Sigmoid colon (tissue), 6 donors: ENCODE measurements at regions not wholly inside any gene's neighbourhood (a gene's known extent, or its start where the extent isn't known, plus 50 kb on each side); places are given as distances from the start of the nearest gene placed in this dataset.
A peak's percentile ranks its signal among the peaks of the same experiment; 100 is the strongest.

ENCODE experiments used
- DNase-seq: peaks from one replicate; pipeline ENCODE4 v3.0.0-alpha.2; 2019
- H3K27ac ChIP-seq, 4 donors: fragments of 200-600 bp; sonication (generic); one replicate each; pipeline ENCODE4 v1.5.1; 2016 to 2019; ENCODE audit warnings: mild to moderate bottlenecking in 1 of 4
- H3K27me3 ChIP-seq, 3 donors: fragments of 200-600 bp; sonication (generic); one replicate each; pipeline ENCODE4 v1.5.1; 2019; ENCODE audit warnings: mild to moderate bottlenecking in 1 of 3
- H3K36me3 ChIP-seq, 4 donors: fragments of 200-600 bp; sonication (generic); one replicate each; pipeline ENCODE4 v1.5.1; 2016 to 2019
- H3K4me1 ChIP-seq, 4 donors: fragments of 200-600 bp; sonication (generic); one replicate each; pipeline ENCODE4 v1.5.1; 2017 to 2019
- H3K4me3 ChIP-seq, 4 donors: fragments of 200-600 bp; sonication (generic); one replicate each; pipeline ENCODE4 v1.5.1; 2017 to 2019; ENCODE audit warnings: mild to moderate bottlenecking in 2 of 4, moderate library complexity in 1 of 4
- H3K9me3 ChIP-seq, 4 donors: fragments of 200-600 bp in 3 of 4; sonication (generic) in 3 of 4; one replicate each; pipeline versions ENCODE4 v1.5.1 to v1.6.1; 2013 to 2019
- EP300 ChIP-seq, 4 donors: sonication (generic); formaldehyde crosslinking; IDR thresholded peaks; one replicate each; pipeline ENCODE4 v1.6.1; 2017; ENCODE audit warnings: antibody characterized with exemption in 4 of 4
- POLR2A ChIP-seq, 2 donors: fragments of 450-650 bp; IDR thresholded peaks; one replicate each; pipeline ENCODE4 v1.6.1; 2016; ENCODE audit warnings: antibody characterized with exemption in 2 of 2, mild to moderate bottlenecking in 2 of 2, moderate library complexity in 2 of 2
- POLR2AphosphoS5 ChIP-seq, 4 donors: sonication (generic); formaldehyde crosslinking; IDR thresholded peaks; one replicate each; pipeline ENCODE4 v1.6.1; 2017; ENCODE audit warnings: antibody characterized with exemption in 4 of 4
- WGBS, 2 donors: extraction: QIAGEN DNeasy Blood & Tissue Kit; methylation state at CpG; one replicate each; pipeline ENCODE4 v1.1.7; 2013; 5-methylcytosine and 5-hydroxymethylcytosine counted together
- intact Hi-C: fragments of 100-400 bp; cut with DNase I; formaldehyde crosslinking; loops from one replicate; pipeline ENCODE4 v1.15.1; 2023
- TF ChIP-seq, protein P1 (sequence below), 4 experiments: fragments of 450-650 bp in 3 of 4; fragments of 200-600 bp in 1 of 4; IDR thresholded peaks; one replicate each; pipeline ENCODE4 v1.5.1; 2016 to 2019; ENCODE audit warnings: antibody characterized with exemption in 4 of 4, mild to moderate bottlenecking in 3 of 4, moderate library complexity in 2 of 4
- donor health status: healthy with polysubstance abuse.
- donor health status: healthy.

DNA sequence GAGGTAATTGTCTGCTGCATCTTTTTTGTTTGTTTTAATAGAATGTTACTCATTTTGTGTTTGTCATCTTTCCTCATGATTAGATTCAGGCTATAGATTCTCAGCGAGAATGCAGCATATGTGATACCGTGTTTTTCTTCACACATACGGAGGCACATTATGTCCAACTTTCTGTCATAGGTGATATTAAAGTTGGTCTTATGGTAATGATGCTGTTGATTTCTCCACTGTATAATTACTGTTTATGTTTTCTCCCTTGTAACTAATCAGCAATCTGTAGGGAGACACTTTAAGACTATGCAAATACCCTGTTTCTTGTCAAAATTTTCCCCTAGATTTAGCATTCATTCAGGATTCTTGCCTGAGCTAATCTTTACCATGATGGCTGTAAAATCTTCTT, 87.6 kb downstream of the CLDN1 start:
- Histone ChIP-seq H3K9me3 (no peaks in the 10 kb centered on the region), H3K27ac (no peak overlapping the region), H3K36me3 (no peaks in the 10 kb centered on the region), H3K27me3 (no peaks in the 10 kb centered on the region), H3K4me1 (no peaks in the 10 kb centered on the region), H3K4me3 (no peak overlapping the region)
- 96 to 97% methylated on average over 3 of the region's 3 CpGs for WGBS, 2 donors
- no peak for TF ChIP-seq EP300 (IDR thresholded peaks at IDR 0.05)
- TF ChIP-seq, protein P1, sequence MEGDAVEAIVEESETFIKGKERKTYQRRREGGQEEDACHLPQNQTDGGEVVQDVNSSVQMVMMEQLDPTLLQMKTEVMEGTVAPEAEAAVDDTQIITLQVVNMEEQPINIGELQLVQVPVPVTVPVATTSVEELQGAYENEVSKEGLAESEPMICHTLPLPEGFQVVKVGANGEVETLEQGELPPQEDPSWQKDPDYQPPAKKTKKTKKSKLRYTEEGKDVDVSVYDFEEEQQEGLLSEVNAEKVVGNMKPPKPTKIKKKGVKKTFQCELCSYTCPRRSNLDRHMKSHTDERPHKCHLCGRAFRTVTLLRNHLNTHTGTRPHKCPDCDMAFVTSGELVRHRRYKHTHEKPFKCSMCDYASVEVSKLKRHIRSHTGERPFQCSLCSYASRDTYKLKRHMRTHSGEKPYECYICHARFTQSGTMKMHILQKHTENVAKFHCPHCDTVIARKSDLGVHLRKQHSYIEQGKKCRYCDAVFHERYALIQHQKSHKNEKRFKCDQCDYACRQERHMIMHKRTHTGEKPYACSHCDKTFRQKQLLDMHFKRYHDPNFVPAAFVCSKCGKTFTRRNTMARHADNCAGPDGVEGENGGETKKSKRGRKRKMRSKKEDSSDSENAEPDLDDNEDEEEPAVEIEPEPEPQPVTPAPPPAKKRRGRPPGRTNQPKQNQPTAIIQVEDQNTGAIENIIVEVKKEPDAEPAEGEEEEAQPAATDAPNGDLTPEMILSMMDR (IDR thresholded peaks at IDR 0.05), result no peak
- intact Hi-C loops, result no loop called here
- no peak for DNase-seq

DNA sequence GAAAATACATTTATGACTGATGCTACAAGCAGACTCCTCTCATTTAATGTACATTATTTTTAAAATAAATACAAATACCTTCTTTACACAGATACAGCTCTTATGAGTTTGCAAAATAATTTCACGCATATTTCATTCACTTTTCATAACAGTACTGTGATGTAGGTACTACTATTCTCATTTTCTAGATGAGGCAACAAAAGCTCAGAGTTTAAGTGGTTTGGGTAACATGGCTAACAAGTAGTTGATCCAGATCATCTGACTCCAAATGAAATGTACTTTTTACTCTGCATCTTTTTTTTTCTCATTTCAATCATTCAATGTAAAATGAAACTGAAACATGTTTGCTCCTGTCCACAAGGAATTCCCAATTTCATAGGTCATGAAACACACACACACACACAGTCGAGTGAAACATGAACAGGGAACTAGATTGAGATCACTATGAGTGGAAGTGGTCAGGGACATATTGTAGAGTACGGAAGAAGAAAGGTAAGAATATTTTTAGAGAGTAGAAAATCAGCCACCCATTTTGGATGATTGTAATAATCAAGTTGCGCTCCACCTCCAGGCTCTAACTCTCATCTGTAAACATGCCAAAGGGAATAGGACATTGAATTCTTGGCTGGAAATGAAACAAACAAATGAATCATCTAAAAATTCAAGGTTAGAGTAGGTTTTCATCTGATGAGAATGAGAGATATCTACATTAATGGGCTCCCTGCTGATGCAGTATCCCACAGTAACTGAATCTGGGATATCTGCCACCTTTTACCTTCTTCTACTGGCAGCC, 92.4 kb downstream of the CLDN1 start:
- no peak for DNase-seq
- Histone ChIP-seq H3K4me3 (no peak overlapping the region), H3K27me3 (no peaks in the 10 kb centered on the region), H3K9me3 (no peaks in the 10 kb centered on the region), H3K36me3 (no peaks in the 10 kb centered on the region), H3K27ac (no peak overlapping the region), H3K4me1 (no peaks in the 10 kb centered on the region)
- intact Hi-C loops, result loop anchor here (10.0 kb wide), 1 partner anchor 195 kb away; no protein-coding TSS in a partner anchor
- TF ChIP-seq POLR2AphosphoS5 (IDR thresholded peaks at IDR 0.05) (no peak), POLR2A (IDR thresholded peaks at IDR 0.05) (no peak), EP300 (IDR thresholded peaks at IDR 0.05) (no peak)
- TF ChIP-seq, protein P1 (IDR thresholded peaks at IDR 0.05), result no peak
- 71 to 79% methylated on average over 4 of the region's 4 CpGs for WGBS, 2 donors

DNA sequence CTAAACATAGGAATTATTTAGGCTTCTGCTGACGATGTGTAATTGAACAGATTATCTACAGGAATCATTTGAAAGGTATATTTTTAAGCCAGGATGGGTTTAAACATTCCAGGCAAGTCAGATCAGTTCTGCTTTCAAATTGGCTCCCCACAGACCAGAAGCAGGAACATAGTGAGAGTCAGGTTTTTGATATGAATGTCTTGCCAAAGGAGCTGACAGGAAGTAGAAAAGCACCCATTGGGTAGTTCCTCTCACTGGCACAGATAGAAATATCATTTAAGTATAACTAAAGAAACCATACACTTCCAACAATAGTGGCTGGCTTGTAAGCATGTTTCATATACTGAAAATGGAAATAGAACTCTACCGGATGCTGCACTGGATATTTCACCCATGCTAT, 95.2 kb downstream of the CLDN1 start:
- H3K4me3 ChIP-seq, result no peak overlapping the region
- TF ChIP-seq, protein P1 (IDR thresholded peaks at IDR 0.05), result no peak
- TF ChIP-seq POLR2AphosphoS5 (IDR thresholded peaks at IDR 0.05), result no peak
- no peak for TF ChIP-seq EP300 (IDR thresholded peaks at IDR 0.05)
- no peaks in the 10 kb centered on the region for H3K9me3 ChIP-seq
- H3K36me3 ChIP-seq, result no peaks in the 10 kb centered on the region
- no peak overlapping the region for H3K27ac ChIP-seq
- no peaks in the 10 kb centered on the region for H3K27me3 ChIP-seq
- DNase-seq, result no peak
- intact Hi-C loops, result loop anchor here (10.0 kb wide), 1 partner anchor 198 kb away; no protein-coding TSS in a partner anchor
- H3K4me1 ChIP-seq, result no peaks in the 10 kb centered on the region
- WGBS, 2 donors, result 82 to 91% methylated on average over 2 of the region's 2 CpGs

DNA sequence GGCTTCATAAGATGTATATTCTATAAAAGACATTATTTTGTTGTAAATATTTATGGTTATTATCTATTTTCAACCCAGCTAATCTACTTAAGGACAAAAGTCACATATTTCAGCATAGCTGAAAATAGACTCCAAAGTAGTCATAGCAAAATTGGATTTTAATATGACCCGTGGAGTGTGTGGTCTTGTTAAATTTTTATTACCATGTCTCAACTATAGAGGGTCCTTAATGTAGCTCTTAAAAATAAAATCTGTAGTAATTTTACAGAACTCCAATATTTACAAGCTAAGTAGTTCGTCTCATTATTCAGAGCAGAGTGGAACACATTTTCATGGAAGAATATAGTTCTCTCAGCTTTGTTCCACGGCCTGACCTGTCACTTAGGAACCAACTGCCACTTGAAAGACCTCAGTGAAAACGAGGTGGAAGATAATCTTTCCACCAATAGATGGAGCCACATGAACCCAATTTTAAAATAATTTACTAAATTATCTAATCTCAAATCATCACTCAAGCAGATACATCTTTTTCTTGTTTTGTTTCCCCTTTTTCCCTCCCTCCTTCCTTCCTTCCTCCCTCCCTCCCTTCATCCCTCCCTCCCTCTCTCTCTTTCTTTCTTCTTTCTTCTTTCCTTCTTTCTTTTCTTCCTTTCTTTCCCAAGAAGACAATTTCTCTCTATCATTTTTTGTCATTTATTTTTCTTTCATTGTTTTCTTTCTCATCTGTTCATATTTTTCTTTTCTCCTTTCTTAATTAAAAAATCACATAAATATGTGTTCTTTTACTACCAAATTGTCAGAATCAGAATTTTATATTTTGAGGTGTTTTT, 97.2 kb downstream of the CLDN1 start:
- H3K36me3 ChIP-seq, result no peaks in the 10 kb centered on the region
- H3K4me3 ChIP-seq, result no peak overlapping the region
- H3K4me1 ChIP-seq, result no peaks in the 10 kb centered on the region
- no peak for DNase-seq
- WGBS, 2 donors, result 7 to 20% methylated on average over 4 of the region's 4 CpGs
- intact Hi-C loops, result loop anchor here (2.0 to 10.0 kb wide), 2 partner anchors 98 to 200 kb away; partner anchors contain the start of gene CLDN1
- H3K27me3 ChIP-seq, result no peaks in the 10 kb centered on the region
- no peak overlapping the region for H3K27ac ChIP-seq
- TF ChIP-seq, protein P1 (IDR thresholded peaks at IDR 0.05), result peak in 2 of 4 experiments; percentile 26 to 29
- no peak for TF ChIP-seq POLR2A (IDR thresholded peaks at IDR 0.05)
- no peak for TF ChIP-seq EP300 (IDR thresholded peaks at IDR 0.05)
- H3K9me3 ChIP-seq, result peaks cover 0 to 2% (median 0%) of the 10 kb centered on the region in 4 donors
